Panc1 (cell line): ENCODE measurements at regions not wholly inside any gene's neighbourhood (a gene's known extent, or its start where the extent isn't known, plus 50 kb on each side); places are given as distances from the start of the nearest gene placed in this dataset.

Experiments
- ATAC-seq: fragments of 200-7000 bp; cut with Tn5 transposase; 2 replicates; pipeline ENCODE4 v1.9.1; 2020; ENCODE audit warnings: mild to moderate bottlenecking, moderate library complexity
- BruUV-seq: library from RNA; stranded (reverse); fragments of 400-500 nt; replicated peaks from 2 replicates; lab custom pipeline; 2021; lab: Mats Ljungman, UMichigan
- CTCF ChIA-PET: fragments of 300-600 bp; sonication (Branson Sonifier 250); formaldehyde crosslinking; loops from one replicate; lab custom pipeline; 2022; ENCODE audit warnings: antibody characterized with exemption; lab: Charles Lee
- POLR2A ChIA-PET: fragments of 300-600 bp; sonication (Branson Sonifier 250); formaldehyde crosslinking; loops from one replicate; lab custom pipeline; 2022; ENCODE audit warnings: antibody characterized with exemption; lab: Charles Lee
- DNase-seq: peaks from one replicate; pipeline ENCODE4 v3.0.0-alpha.2; 2010; ENCODE audit warnings: low read depth, low spot score
- H3K27ac ChIP-seq: 2 replicates; pipeline ENCODE4 v1.5.1; 2011; ENCODE audit warnings: mild to moderate bottlenecking, low read length, inconsistent platforms
- H3K27me3 ChIP-seq: fragments of 200-500 bp; sonication (Bioruptor generic); 2 replicates; pipeline ENCODE4 v1.6.0; 2014; ENCODE audit warnings: low read length, inconsistent platforms; ENCODE audit not compliant: control insufficient read depth, insufficient read depth
- H3K36me3 ChIP-seq: fragments of 200-500 bp; sonication (Bioruptor generic); 2 replicates; pipeline ENCODE4 v1.5.1; 2014; ENCODE audit warnings: inconsistent platforms, mild to moderate bottlenecking, low read length, moderate library complexity; ENCODE audit not compliant: control insufficient read depth, insufficient read depth
- H3K4me1 ChIP-seq: 2 replicates; pipeline ENCODE4 v1.5.1; 2011; ENCODE audit warnings: inconsistent platforms, mild to moderate bottlenecking, low read length, moderate library complexity; ENCODE audit not compliant: control insufficient read depth, insufficient read depth
- H3K4me3 ChIP-seq, 2 experiments: 2 replicates each; pipeline ENCODE4 v1.5.1; 2011 to 2012; ENCODE audit warnings: low read depth in 2 of 2, low read length in 2 of 2, mild to moderate bottlenecking in 2 of 2, inconsistent platforms in 1 of 2, moderate library complexity in 1 of 2
- H3K9me3 ChIP-seq: fragments of 200-500 bp; sonication (Bioruptor generic); 2 replicates; pipeline ENCODE4 v1.5.1; 2014; ENCODE audit warnings: low read depth, mild to moderate bottlenecking, inconsistent platforms, low read length, moderate library complexity; ENCODE audit not compliant: control insufficient read depth, insufficient read depth
- POLR2AphosphoS5 ChIP-seq: IDR thresholded peaks from 2 replicates; pipeline ENCODE4 v1.6.1; 2012; ENCODE audit warnings: mild to moderate bottlenecking, low read depth, low read length, moderate library complexity
- SIN3A ChIP-seq: IDR thresholded peaks from 2 replicates; pipeline ENCODE4 v1.6.1; 2012; ENCODE audit warnings: low read depth, mild to moderate bottlenecking, low read length, moderate library complexity, borderline replicate concordance; ENCODE audit not compliant: insufficient read depth
- TCF7L2 ChIP-seq: IDR thresholded peaks from 2 replicates; pipeline ENCODE4 v1.6.1; 2011; ENCODE audit warnings: mild to moderate bottlenecking, low read depth, low read length, inconsistent platforms
- in situ Hi-C: cut with HindIII; loops from 2 replicates; pipeline ENCODE4 v1.10.0; 2016; ENCODE audit warnings: low sequenced_read_pairs, low pct_unique_long_range_greater_than_20kb
- intact Hi-C: fragments of 100-400 bp; cut with micrococcal nuclease; formaldehyde crosslinking; loops from one replicate; pipeline ENCODE4 v1.10.0; 2022; ENCODE audit not compliant: unreplicated experiment
- TF ChIP-seq, protein P1 (sequence below): fragments of 450-650 bp; IDR thresholded peaks from 2 replicates; pipeline ENCODE4 v1.5.1; 2017; ENCODE audit warnings: mild to moderate bottlenecking
- TF ChIP-seq, protein P2 (sequence below), 2 experiments: IDR thresholded peaks; 2 replicates each; pipeline ENCODE4 v1.6.1; 2011 to 2012; ENCODE audit warnings: low read depth in 2 of 2, control low read depth in 1 of 2, low read length in 1 of 2, mild to moderate bottlenecking in 1 of 2, moderate library complexity in 1 of 2; ENCODE audit not compliant: insufficient read depth in 1 of 2

DNA sequence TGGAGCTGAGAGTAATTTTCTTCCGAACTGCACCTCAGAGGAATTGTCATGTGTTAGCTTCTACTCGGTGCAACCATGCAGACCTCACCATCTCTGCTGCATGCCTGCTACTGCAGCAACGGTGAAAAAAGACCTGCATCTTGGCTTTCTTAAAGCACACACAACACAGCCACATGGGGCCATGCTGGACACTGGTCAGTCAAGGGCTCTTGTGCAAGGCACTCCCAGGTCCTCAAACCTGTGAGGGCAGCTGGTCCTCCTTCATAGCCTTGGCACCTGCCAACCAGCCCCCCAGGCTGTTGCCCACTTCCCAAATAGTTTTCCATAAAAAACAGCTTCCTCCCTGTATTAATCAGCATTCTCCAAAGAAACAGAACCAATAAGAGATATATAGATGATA is 113.5 kb upstream of the TEX51 start:
- no peak for DNase-seq
- ChIA-PET CTCF (no interaction called here), POLR2A (no interaction called here)
- no peaks in the 10 kb centered on the region for H3K36me3 ChIP-seq
- no TSS peak for BruUV-seq
- intact Hi-C loops (no loop called here), in situ Hi-C loops (no loop called here)
- no peaks in the 10 kb centered on the region for H3K4me1 ChIP-seq
- H3K27ac ChIP-seq: no peak overlapping the region
- no peak overlapping the region for H3K4me3 ChIP-seq
- H3K9me3 ChIP-seq: no peaks in the 10 kb centered on the region
- peaks cover 1% of the 10 kb centered on the region; the same call in 1 of the 2 replicates for H3K27me3 ChIP-seq
- no peak for ATAC-seq
- TF ChIP-seq, protein P1, sequence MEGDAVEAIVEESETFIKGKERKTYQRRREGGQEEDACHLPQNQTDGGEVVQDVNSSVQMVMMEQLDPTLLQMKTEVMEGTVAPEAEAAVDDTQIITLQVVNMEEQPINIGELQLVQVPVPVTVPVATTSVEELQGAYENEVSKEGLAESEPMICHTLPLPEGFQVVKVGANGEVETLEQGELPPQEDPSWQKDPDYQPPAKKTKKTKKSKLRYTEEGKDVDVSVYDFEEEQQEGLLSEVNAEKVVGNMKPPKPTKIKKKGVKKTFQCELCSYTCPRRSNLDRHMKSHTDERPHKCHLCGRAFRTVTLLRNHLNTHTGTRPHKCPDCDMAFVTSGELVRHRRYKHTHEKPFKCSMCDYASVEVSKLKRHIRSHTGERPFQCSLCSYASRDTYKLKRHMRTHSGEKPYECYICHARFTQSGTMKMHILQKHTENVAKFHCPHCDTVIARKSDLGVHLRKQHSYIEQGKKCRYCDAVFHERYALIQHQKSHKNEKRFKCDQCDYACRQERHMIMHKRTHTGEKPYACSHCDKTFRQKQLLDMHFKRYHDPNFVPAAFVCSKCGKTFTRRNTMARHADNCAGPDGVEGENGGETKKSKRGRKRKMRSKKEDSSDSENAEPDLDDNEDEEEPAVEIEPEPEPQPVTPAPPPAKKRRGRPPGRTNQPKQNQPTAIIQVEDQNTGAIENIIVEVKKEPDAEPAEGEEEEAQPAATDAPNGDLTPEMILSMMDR: no peak

DNA sequence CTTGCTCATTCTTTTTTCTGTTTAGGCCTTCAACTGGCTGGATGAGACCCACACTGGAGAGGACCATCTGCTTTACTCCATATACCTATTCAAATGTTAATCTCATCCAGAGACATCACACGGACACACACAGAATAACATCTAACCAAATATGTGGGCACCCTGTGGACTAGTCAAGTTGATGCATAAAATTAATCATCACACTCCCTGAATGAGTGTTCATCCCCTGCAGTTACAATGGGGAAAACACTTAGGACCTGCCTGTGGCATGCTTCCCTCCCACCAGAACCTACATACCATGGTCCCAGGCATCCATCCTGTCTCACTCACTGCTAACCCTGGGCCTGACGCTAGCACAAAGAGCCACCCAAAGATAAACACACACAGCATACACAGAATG is 112.8 kb upstream of the TEX51 start:
- Histone ChIP-seq H3K36me3 (no peaks in the 10 kb centered on the region), H3K4me1 (no peaks in the 10 kb centered on the region), H3K4me3 (no peak overlapping the region), H3K9me3 (no peaks in the 10 kb centered on the region), H3K27me3 (peaks cover 2% of the 10 kb centered on the region; the same call in 1 of the 2 replicates), H3K27ac (no peak overlapping the region)
- TF ChIP-seq SIN3A (no peak), POLR2AphosphoS5 (no peak), TCF7L2 (no peak)
- TF ChIP-seq, protein P2, sequence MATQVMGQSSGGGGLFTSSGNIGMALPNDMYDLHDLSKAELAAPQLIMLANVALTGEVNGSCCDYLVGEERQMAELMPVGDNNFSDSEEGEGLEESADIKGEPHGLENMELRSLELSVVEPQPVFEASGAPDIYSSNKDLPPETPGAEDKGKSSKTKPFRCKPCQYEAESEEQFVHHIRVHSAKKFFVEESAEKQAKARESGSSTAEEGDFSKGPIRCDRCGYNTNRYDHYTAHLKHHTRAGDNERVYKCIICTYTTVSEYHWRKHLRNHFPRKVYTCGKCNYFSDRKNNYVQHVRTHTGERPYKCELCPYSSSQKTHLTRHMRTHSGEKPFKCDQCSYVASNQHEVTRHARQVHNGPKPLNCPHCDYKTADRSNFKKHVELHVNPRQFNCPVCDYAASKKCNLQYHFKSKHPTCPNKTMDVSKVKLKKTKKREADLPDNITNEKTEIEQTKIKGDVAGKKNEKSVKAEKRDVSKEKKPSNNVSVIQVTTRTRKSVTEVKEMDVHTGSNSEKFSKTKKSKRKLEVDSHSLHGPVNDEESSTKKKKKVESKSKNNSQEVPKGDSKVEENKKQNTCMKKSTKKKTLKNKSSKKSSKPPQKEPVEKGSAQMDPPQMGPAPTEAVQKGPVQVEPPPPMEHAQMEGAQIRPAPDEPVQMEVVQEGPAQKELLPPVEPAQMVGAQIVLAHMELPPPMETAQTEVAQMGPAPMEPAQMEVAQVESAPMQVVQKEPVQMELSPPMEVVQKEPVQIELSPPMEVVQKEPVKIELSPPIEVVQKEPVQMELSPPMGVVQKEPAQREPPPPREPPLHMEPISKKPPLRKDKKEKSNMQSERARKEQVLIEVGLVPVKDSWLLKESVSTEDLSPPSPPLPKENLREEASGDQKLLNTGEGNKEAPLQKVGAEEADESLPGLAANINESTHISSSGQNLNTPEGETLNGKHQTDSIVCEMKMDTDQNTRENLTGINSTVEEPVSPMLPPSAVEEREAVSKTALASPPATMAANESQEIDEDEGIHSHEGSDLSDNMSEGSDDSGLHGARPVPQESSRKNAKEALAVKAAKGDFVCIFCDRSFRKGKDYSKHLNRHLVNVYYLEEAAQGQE (IDR thresholded peaks at IDR 0.05; ENCODE audit: insufficient read depth in 1 of 2, low read depth in 2 of 2, low read length in 1 of 2): no peak
- TF ChIP-seq, protein P1: no peak
- ATAC-seq (no peak), DNase-seq (no peak)
- in situ Hi-C loops (no loop called here), intact Hi-C loops (no loop called here)
- no TSS peak for BruUV-seq
- ChIA-PET POLR2A (no interaction called here), CTCF (no interaction called here)

DNA sequence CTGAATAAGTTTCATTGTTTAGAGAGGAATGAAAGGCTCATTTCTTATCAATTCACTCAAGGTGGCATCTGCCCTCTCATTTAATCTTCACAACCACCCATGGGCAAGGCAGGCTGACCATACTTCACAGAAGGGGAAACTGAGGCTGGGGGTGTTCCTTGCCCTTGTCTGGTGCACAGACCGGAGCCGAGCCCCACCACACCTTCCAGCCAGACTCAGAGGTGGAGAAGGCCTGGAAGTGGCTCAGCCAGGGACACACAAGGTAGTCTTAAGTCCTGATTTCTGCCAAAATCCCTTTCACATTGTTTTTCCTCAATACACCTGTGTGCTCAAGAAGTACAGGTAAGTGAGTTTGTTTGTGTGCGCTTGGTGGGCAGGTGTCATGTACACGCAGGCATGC is 111.9 kb upstream of the TEX51 start:
- Histone ChIP-seq H3K9me3 (no peaks in the 10 kb centered on the region), H3K27ac (no peak overlapping the region), H3K4me1 (no peaks in the 10 kb centered on the region), H3K4me3 (no peak overlapping the region), H3K27me3 (peaks cover 5% of the 10 kb centered on the region), H3K36me3 (no peaks in the 10 kb centered on the region)
- ChIA-PET POLR2A (no interaction called here), CTCF (no interaction called here)
- no TSS peak for BruUV-seq
- TF ChIP-seq SIN3A (no peak), TCF7L2 (no peak), POLR2AphosphoS5 (no peak)
- TF ChIP-seq, protein P2 (IDR thresholded peaks at IDR 0.05; ENCODE audit: insufficient read depth in 1 of 2, low read depth in 2 of 2, low read length in 1 of 2): no peak
- TF ChIP-seq, protein P1: no peak
- intact Hi-C loops: no loop called here
- no peak for ATAC-seq
- no peak for DNase-seq
- in situ Hi-C loops: no loop called here
